SK-N-SH (cell line): ENCODE measurements at regions not wholly inside any gene's neighbourhood (a gene's known extent, or its start where the extent isn't known, plus 50 kb on each side); places are given as distances from the start of the nearest gene placed in this dataset.

ENCODE experiments used
- CTCF ChIA-PET: fragments of 300-600, 350-600 bp; formaldehyde crosslinking; extraction: SDS; loops from one replicate; lab custom pipeline; 2021; lab: Yijun Ruan, JAX
- POLR2A ChIA-PET: fragments of 350-600 bp; sonication (Branson Sonifier 250); formaldehyde crosslinking; extraction: SDS; loops from one replicate; lab custom pipeline; 2020; ENCODE audit warnings: antibody characterized with exemption, inconsistent platforms; lab: Yijun Ruan, JAX
- DNase-seq: peaks from one replicate; pipeline ENCODE4 v3.0.0; 2012
- H2AFZ ChIP-seq: fragments of 200-600 bp; sonication (generic); 2 replicates; pipeline ENCODE4 v1.8.1; 2016; ENCODE audit warnings: antibody characterized with exemption, mild to moderate bottlenecking, low read depth
- H3F3A ChIP-seq: fragments of 200-600 bp; sonication (generic); replicated peaks from 2 replicates; pipeline ENCODE3; 2016; ENCODE audit warnings: antibody characterized with exemption, mild to moderate bottlenecking; ENCODE audit not compliant: insufficient read depth
- H3K27ac ChIP-seq, 2 experiments: fragments of 200-500 bp in 1 of 2; fragments of 200-600 bp in 1 of 2; sonication (Bioruptor generic) in 1 of 2; sonication (generic), shearing (Covaris generic) in 1 of 2; 2 replicates each; pipeline versions ENCODE4 v1.5.1 to v1.6.1; 2014 to 2016; ENCODE audit warnings: low read depth in 2 of 2, inconsistent platforms in 1 of 2, low read length in 1 of 2, mild to moderate bottlenecking in 1 of 2, mixed read lengths in 1 of 2
- H3K27me3 ChIP-seq: fragments of 200-600 bp; sonication (generic), shearing (Covaris generic); 2 replicates; pipeline ENCODE4 v1.6.1; 2016; ENCODE audit warnings: mixed run types; ENCODE audit not compliant: insufficient read depth
- H3K36me3 ChIP-seq, 2 experiments: fragments of 200-500 bp in 1 of 2; fragments of 200-600 bp in 1 of 2; sonication (Bioruptor generic) in 1 of 2; sonication (generic) in 1 of 2; replicated peaks in 1 of 2; 2 replicates each; pipeline versions ENCODE3 to v1.5.1; 2014 to 2016; ENCODE audit warnings: low read length in 1 of 2, mild to moderate bottlenecking in 1 of 2; ENCODE audit not compliant: insufficient read depth in 2 of 2, control insufficient read depth in 1 of 2
- H3K4me1 ChIP-seq, 2 experiments: fragments of 200-500 bp in 1 of 2; fragments of 200-600 bp in 1 of 2; sonication (Bioruptor generic) in 1 of 2; sonication (generic), shearing (Covaris generic) in 1 of 2; 2 replicates each; pipeline versions ENCODE4 v1.5.1 to v1.6.1; 2014 to 2016; ENCODE audit warnings: low read depth in 1 of 2, low read length in 1 of 2, mixed run types in 1 of 2; ENCODE audit not compliant: insufficient read depth in 2 of 2, control insufficient read depth in 1 of 2
- H3K4me2 ChIP-seq: fragments of 200-600 bp; sonication (generic), shearing (Covaris generic); 2 replicates; pipeline ENCODE4 v1.6.1; 2017; ENCODE audit warnings: mixed run types
- H3K4me3 ChIP-seq, 2 experiments: fragments of 200-500 bp in 1 of 2; fragments of 200-600 bp in 1 of 2; sonication (Bioruptor generic) in 1 of 2; sonication (generic), shearing (Covaris generic) in 1 of 2; 2 replicates each; pipeline versions ENCODE4 v1.5.1 to v1.8.1; 2014 to 2016; ENCODE audit warnings: low read depth in 2 of 2, inconsistent platforms in 1 of 2, low read length in 1 of 2, mild to moderate bottlenecking in 1 of 2, mixed read lengths in 1 of 2, moderate library complexity in 1 of 2
- H3K79me2 ChIP-seq: fragments of 200-600 bp; sonication (generic); 2 replicates; pipeline ENCODE4 v1.8.1; 2017; ENCODE audit warnings: mild to moderate bottlenecking; ENCODE audit not compliant: insufficient read depth
- H3K9ac ChIP-seq: fragments of 200-600 bp; sonication (generic); 2 replicates; pipeline ENCODE4 v1.6.1; 2017; ENCODE audit warnings: mixed run types
- H3K9me2 ChIP-seq: fragments of 200-600 bp; sonication (generic); 2 replicates; pipeline ENCODE4 v1.6.1; 2017; ENCODE audit warnings: mixed run types
- H3K9me3 ChIP-seq: fragments of 200-600 bp; sonication (generic); 2 replicates; pipeline ENCODE4 v1.6.1; 2017; ENCODE audit warnings: mixed run types, mild to moderate bottlenecking, moderate library complexity
- H4K20me1 ChIP-seq: fragments of 200-600 bp; sonication (generic); 2 replicates; pipeline ENCODE4 v1.6.1; 2017; ENCODE audit warnings: mild to moderate bottlenecking, mixed run types; ENCODE audit not compliant: insufficient read depth
- CHD2 ChIP-seq: fragments of 150-350 bp; IDR thresholded peaks from 2 replicates; pipeline ENCODE4 v1.6.1; 2018; ENCODE audit warnings: low read length; ENCODE audit not compliant: partially characterized antibody
- ELF1 ChIP-seq: IDR thresholded peaks from 2 replicates; pipeline ENCODE4 v1.4.0; 2012
- EP300 ChIP-seq, 2 experiments: IDR thresholded peaks; 2 replicates each; pipeline versions ENCODE4 v1.4.0 to v1.6.1; 2012; ENCODE audit warnings: borderline replicate concordance in 1 of 2, low read depth in 1 of 2, low read length in 1 of 2
- EZH2phosphoT487 ChIP-seq: fragments of 200-600 bp; sonication (generic); IDR thresholded peaks from 2 replicates; pipeline ENCODE4 v1.6.1; 2017; ENCODE audit warnings: low read depth, mixed run types, mild to moderate bottlenecking, antibody characterized with exemption, moderate library complexity, borderline replicate concordance
- FOSL2 ChIP-seq: IDR thresholded peaks from 2 replicates; pipeline ENCODE4 v1.4.0; 2012; ENCODE audit warnings: low read depth, mild to moderate bottlenecking, moderate library complexity, borderline replicate concordance
- GABPA ChIP-seq: IDR thresholded peaks from 2 replicates; pipeline ENCODE4 v1.4.0; 2012; ENCODE audit warnings: low read depth, mild to moderate bottlenecking
- MXI1 ChIP-seq: IDR thresholded peaks from 2 replicates; pipeline ENCODE4 v1.6.1; 2012; ENCODE audit warnings: mild to moderate bottlenecking, low read depth, low read length, improper control_type of control experiment
- NFIC ChIP-seq: IDR thresholded peaks from 2 replicates; pipeline ENCODE4 v1.4.0; 2012; ENCODE audit warnings: borderline replicate concordance
- NRF1 ChIP-seq: IDR thresholded peaks from 2 replicates; pipeline ENCODE4 v1.6.1; 2012; ENCODE audit warnings: low read depth, mild to moderate bottlenecking, low read length
- RCOR1 ChIP-seq: fragments of 150-350 bp; IDR thresholded peaks from 2 replicates; pipeline ENCODE4 v1.6.1; 2017; ENCODE audit warnings: antibody characterized with exemption, low read length
- RXRA ChIP-seq: IDR thresholded peaks from 2 replicates; pipeline ENCODE4 v1.4.0; 2012; ENCODE audit warnings: low read depth, mild to moderate bottlenecking, borderline replicate concordance
- TCF12 ChIP-seq: IDR thresholded peaks from 2 replicates; pipeline ENCODE4 v1.4.0; 2012
- USF1 ChIP-seq: IDR thresholded peaks from 2 replicates; pipeline ENCODE4 v1.4.0; 2012; ENCODE audit warnings: low read depth, borderline replicate concordance
- USF2 ChIP-seq: fragments of 150-350 bp; IDR thresholded peaks from 2 replicates; pipeline ENCODE4 v1.6.1; 2017; ENCODE audit warnings: antibody characterized with exemption, low read length, low read depth, borderline replicate concordance
- WGBS: methylation state at CpG from one replicate; pipeline ENCODE4 v1.1.6; 2017; ENCODE audit warnings: low lambda C conversion rate; 5-methylcytosine and 5-hydroxymethylcytosine counted together
- TF ChIP-seq, protein P1 (sequence below): IDR thresholded peaks from 2 replicates; pipeline ENCODE4 v1.4.0; 2012; ENCODE audit warnings: low read depth
- TF ChIP-seq, protein P2 (sequence below): fragments of 200-600 bp; sonication (generic); IDR thresholded peaks from 2 replicates; pipeline ENCODE4 v1.6.1; 2017; ENCODE audit warnings: antibody characterized with exemption, mild to moderate bottlenecking, moderate library complexity
- TF ChIP-seq, protein P3 (sequence below): IDR thresholded peaks from 2 replicates; pipeline ENCODE4 v1.6.1; 2012; ENCODE audit warnings: mild to moderate bottlenecking, low read depth, low read length, moderate library complexity

DNA sequence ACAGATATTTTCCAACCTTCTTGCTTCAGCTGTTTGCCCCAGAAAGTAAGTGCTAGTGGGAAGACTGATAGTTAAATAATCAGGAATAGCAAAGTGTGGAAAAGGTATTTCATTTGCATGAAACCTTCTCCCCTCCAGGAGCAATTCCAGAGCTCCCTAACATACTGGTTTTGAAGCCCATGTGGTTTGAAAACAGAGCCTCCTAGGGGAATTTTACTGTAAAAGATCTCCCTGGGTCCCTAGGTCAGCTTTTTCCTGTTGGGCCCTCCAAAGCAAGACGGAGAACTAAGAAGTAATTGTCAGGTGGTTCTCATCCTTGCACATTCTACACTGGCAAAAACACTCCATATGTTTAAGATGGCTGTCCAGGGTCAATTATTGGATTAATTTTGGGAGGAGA lies 218.7 kb upstream of the FOXD3 start (continued):
- TF ChIP-seq EP300 (IDR thresholded peaks at IDR 0.05; ENCODE audit: borderline replicate concordance in 1 of 2, low read depth in 1 of 2, low read length in 1 of 2) (no peak), CHD2 (no peak), USF1 (no peak)

DNA sequence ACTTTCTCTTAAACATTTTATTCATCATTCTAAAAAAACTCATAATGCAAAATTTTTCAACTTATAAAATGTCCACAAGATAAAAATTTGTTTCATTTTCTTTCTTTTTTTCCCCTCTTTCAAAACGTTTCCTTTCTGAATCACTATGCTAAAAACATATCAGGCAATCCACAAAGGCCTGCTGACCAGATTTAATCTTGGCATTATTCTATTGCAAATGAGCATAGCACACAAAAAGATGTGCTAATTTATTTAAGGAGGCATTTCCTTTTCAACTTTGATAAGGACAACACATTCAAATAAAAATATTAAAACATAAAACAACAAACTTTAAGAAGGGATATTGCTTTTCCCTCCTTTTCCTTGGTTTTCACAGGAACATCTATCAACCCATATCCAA lies 215.3 kb upstream of the FOXD3 start:
- no peaks in the 10 kb centered on the region for H3K9me3 ChIP-seq
- H3K9ac ChIP-seq: no peak overlapping the region
- H3K4me1 ChIP-seq: peaks cover 0 to 3% of the 10 kb centered on the region in 2 experiments; a peak in 2 of 4 replicates
- TF ChIP-seq EZH2phosphoT487 (no peak), NFIC (no peak), FOSL2 (no peak), USF2 (no peak), RXRA (no peak), MXI1 (no peak), NRF1 (no peak), GABPA (no peak), RCOR1 (no peak)
- TF ChIP-seq, protein P1, sequence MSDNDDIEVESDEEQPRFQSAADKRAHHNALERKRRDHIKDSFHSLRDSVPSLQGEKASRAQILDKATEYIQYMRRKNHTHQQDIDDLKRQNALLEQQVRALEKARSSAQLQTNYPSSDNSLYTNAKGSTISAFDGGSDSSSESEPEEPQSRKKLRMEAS: no peak
- TF ChIP-seq, all 33 proteins: peak for 0
- H3K79me2 ChIP-seq: no peaks in the 10 kb centered on the region
- no peaks in the 10 kb centered on the region for H3K9me2 ChIP-seq
- no peak overlapping the region for H2AFZ ChIP-seq
- no peaks in the 10 kb centered on the region; the same call in 1 of the 2 replicates for H3K27me3 ChIP-seq
- no peaks in the 10 kb centered on the region for H4K20me1 ChIP-seq
- WGBS: 8% methylated on average over 1 of the region's 1 CpG
- ChIA-PET POLR2A (no interaction called here), CTCF (no interaction called here)
- H3K27ac ChIP-seq: no peak overlapping the region
- H3K36me3 ChIP-seq: no peaks in the 10 kb centered on the region
- H3F3A ChIP-seq: peaks cover 6% of the 10 kb centered on the region
- no peak overlapping the region for H3K4me2 ChIP-seq
- no peak overlapping the region for H3K4me3 ChIP-seq
- DNase-seq: no peak

DNA sequence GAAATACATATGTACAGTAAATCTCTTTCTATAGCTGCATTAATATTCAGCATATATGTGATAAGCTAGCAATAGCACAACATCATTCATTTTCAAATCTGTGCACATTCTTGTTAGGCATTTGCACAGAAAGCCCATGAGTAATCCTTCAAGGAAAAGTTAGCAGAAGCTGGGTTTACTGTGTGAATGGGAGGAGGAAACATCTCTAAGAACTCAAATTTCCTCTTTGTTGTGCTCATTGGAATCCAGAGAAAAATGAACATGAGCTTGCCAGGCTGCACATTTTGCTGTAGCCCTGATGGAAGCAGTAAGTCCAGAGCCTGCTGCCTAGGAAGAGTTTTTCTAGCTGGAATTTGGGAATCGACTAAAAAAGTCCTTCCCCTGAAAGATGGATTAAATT lies 214.2 kb upstream of the FOXD3 start:
- Histone ChIP-seq H2AFZ (peak overlapping the region; percentile 7; the same call in 1 of the 2 replicates), H3K9me3 (no peaks in the 10 kb centered on the region), H3K9me2 (no peaks in the 10 kb centered on the region), H3K9ac (no peak overlapping the region), H3K36me3 (no peaks in the 10 kb centered on the region), H3K79me2 (no peaks in the 10 kb centered on the region), H3K27me3 (no peaks in the 10 kb centered on the region; the same call in 1 of the 2 replicates), H3K4me1 (peaks cover 0 to 10% of the 10 kb centered on the region in 2 experiments; a peak in 2 of 4 replicates), H3K4me2 (no peak overlapping the region), H3K27ac (no peak overlapping the region), H3F3A (peaks cover 14% of the 10 kb centered on the region), H3K4me3 (no peak overlapping the region), H4K20me1 (no peaks in the 10 kb centered on the region)
- ChIA-PET CTCF (interaction anchor here (0.8 to 1.1 kb wide), 2 partner anchors 23 to 52 kb away, joined by 3 read pairs; no protein-coding TSS in a partner anchor), POLR2A (no interaction called here)
- TF ChIP-seq ELF1: no peak
- no peak for TF ChIP-seq MXI1
- 0 out of 2 replicates have a peak, but pooled peaks have one; percentile 14 for TF ChIP-seq TCF12
- TF ChIP-seq, protein P2, sequence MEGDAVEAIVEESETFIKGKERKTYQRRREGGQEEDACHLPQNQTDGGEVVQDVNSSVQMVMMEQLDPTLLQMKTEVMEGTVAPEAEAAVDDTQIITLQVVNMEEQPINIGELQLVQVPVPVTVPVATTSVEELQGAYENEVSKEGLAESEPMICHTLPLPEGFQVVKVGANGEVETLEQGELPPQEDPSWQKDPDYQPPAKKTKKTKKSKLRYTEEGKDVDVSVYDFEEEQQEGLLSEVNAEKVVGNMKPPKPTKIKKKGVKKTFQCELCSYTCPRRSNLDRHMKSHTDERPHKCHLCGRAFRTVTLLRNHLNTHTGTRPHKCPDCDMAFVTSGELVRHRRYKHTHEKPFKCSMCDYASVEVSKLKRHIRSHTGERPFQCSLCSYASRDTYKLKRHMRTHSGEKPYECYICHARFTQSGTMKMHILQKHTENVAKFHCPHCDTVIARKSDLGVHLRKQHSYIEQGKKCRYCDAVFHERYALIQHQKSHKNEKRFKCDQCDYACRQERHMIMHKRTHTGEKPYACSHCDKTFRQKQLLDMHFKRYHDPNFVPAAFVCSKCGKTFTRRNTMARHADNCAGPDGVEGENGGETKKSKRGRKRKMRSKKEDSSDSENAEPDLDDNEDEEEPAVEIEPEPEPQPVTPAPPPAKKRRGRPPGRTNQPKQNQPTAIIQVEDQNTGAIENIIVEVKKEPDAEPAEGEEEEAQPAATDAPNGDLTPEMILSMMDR: no peak
- TF ChIP-seq FOSL2: 0 out of 2 replicates have a peak, but pooled peaks have one; percentile 9
- TF ChIP-seq, protein P3, sequence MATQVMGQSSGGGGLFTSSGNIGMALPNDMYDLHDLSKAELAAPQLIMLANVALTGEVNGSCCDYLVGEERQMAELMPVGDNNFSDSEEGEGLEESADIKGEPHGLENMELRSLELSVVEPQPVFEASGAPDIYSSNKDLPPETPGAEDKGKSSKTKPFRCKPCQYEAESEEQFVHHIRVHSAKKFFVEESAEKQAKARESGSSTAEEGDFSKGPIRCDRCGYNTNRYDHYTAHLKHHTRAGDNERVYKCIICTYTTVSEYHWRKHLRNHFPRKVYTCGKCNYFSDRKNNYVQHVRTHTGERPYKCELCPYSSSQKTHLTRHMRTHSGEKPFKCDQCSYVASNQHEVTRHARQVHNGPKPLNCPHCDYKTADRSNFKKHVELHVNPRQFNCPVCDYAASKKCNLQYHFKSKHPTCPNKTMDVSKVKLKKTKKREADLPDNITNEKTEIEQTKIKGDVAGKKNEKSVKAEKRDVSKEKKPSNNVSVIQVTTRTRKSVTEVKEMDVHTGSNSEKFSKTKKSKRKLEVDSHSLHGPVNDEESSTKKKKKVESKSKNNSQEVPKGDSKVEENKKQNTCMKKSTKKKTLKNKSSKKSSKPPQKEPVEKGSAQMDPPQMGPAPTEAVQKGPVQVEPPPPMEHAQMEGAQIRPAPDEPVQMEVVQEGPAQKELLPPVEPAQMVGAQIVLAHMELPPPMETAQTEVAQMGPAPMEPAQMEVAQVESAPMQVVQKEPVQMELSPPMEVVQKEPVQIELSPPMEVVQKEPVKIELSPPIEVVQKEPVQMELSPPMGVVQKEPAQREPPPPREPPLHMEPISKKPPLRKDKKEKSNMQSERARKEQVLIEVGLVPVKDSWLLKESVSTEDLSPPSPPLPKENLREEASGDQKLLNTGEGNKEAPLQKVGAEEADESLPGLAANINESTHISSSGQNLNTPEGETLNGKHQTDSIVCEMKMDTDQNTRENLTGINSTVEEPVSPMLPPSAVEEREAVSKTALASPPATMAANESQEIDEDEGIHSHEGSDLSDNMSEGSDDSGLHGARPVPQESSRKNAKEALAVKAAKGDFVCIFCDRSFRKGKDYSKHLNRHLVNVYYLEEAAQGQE: no peak
- DNase-seq: no peak
- 0% methylated on average over 1 of the region's 1 CpG for WGBS
